Hematopoietic multipotent progenitor cell treated with erythropoietin and hydrocortisone succinate and interleukin-3 and kit ligand, for 8 days (in vitro differentiated cells): ENCODE measurements at regions not wholly inside any gene's neighbourhood (a gene's known extent, or its start where the extent isn't known, plus 50 kb on each side); places are given as distances from the start of the nearest gene placed in this dataset.

Source experiments
- DNase-seq: peaks from one replicate; pipeline ENCODE4 v3.0.0-alpha.2; 2015

- DNase-seq: no peak
Observed at GRCh38 chr12:28601570-28602058, 411.4 kb downstream of the CCDC91 start.

GRCh38 chr12:28602786-28603185 is 412.5 kb downstream of the CCDC91 start:
- no peak for DNase-seq

GRCh38 chr12:28603239-28603638 is 413.0 kb downstream of the CCDC91 start:
- no peak for DNase-seq

- no peak for DNase-seq
Observed at GRCh38 chr12:28603801-28604200, 413.5 kb downstream of the CCDC91 start.

- DNase-seq: no peak
Observed at GRCh38 chr12:28604240-28604639, 414.0 kb downstream of the CCDC91 start.

GRCh38 chr12:28606967-28607557 is 416.8 kb downstream of the CCDC91 start:
- no peak for DNase-seq

- DNase-seq: no peak
Observed at GRCh38 chr12:28610401-28611114, 420.3 kb downstream of the CCDC91 start.

- no peak for DNase-seq
Observed at GRCh38 chr12:28611115-28611435, 420.8 kb downstream of the CCDC91 start.

- DNase-seq: no peak
Observed at GRCh38 chr12:28611449-28611848, 421.2 kb downstream of the CCDC91 start.

GRCh38 chr12:28618171-28618570 is 427.9 kb downstream of the CCDC91 start:
- no peak for DNase-seq

- DNase-seq: no peak
Observed at GRCh38 chr12:28618772-28619171, 428.5 kb downstream of the CCDC91 start.

- DNase-seq: no peak
Observed at GRCh38 chr12:28620281-28620680, 430.0 kb downstream of the CCDC91 start.

GRCh38 chr12:28622406-28622805 is 432.1 kb downstream of the CCDC91 start:
- no peak for DNase-seq

GRCh38 chr12:28626504-28626903 is 436.2 kb downstream of the CCDC91 start:
- no peak for DNase-seq

GRCh38 chr12:28629691-28630090 is 439.4 kb downstream of the CCDC91 start:
- no peak for DNase-seq

- DNase-seq: no peak
Observed at GRCh38 chr12:28631831-28632230, 441.6 kb downstream of the CCDC91 start.

GRCh38 chr12:28640519-28640918 is 450.3 kb downstream of the CCDC91 start:
- no peak for DNase-seq

GRCh38 chr12:28645436-28645835 is 455.2 kb downstream of the CCDC91 start:
- DNase-seq: no peak

GRCh38 chr12:28645891-28646290 is 455.6 kb downstream of the CCDC91 start:
- no peak for DNase-seq

- no peak for DNase-seq
Observed at GRCh38 chr12:28650906-28651305, 460.6 kb downstream of the CCDC91 start.

- DNase-seq: no peak
Observed at GRCh38 chr12:28652239-28652638, 462.0 kb downstream of the CCDC91 start.

- DNase-seq: no peak
Observed at GRCh38 chr12:28681980-28682379, 467.1 kb upstream of the FAR2 start.

GRCh38 chr12:28683366-28683765 is 465.7 kb upstream of the FAR2 start:
- DNase-seq: no peak

- no peak for DNase-seq
Observed at GRCh38 chr12:28689398-28690175, 459.5 kb upstream of the FAR2 start.
